ENCODE measurements at regions not wholly inside any gene's neighbourhood (a gene's known extent, or its start where the extent isn't known, plus 50 kb on each side); places are given as distances from the start of the nearest gene placed in this dataset.

DNA sequence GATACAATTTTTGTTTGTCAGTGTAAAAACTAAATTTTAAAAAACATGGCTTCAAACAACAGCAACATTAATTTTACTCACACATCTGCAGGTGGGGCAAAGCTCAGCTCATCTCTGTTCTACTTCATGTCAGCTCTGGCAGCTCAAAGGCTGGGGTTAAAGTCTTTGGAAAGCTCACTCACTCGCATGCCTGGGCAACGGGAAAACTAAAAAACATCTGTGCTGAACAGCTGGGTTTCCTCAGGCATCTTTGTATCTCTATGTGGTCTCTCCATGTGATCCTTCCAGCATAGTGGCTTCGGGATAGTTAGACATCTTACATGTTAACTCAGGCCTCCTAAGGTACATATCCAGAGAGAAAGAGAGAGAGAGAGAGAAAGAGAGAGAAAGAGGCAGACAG is 499.6 kb downstream of the RFPL4B start:
- H3K27me3 ChIP-seq (ENCODE audit: insufficient read depth, poor library complexity, severe bottlenecking), result no peaks in the 10 kb centered on the region
- DNase-seq (ENCODE audit: low read depth in 1 of 2, low spot score in 1 of 2), result no peak
- TF ChIP-seq REST (IDR thresholded peaks at IDR 0.05; ENCODE audit: insufficient replicate concordance, low read depth) (no peak), CTCF (IDR thresholded peaks at IDR 0.05; ENCODE audit: insufficient read depth, low read length) (no peak), POLR2AphosphoS5 (IDR thresholded peaks at IDR 0.05; ENCODE audit: low read depth) (no peak), GABPA (IDR thresholded peaks at IDR 0.05; ENCODE audit: low read depth) (no peak), SPI1 (IDR thresholded peaks at IDR 0.05; ENCODE audit: borderline replicate concordance, low read depth) (no peak)
- H3K27ac ChIP-seq (replicated peaks), result no peak overlapping the region
- no peak overlapping the region for H3K4me3 ChIP-seq (replicated peaks; ENCODE audit: insufficient read depth, low read length)

- TF ChIP-seq REST (IDR thresholded peaks at IDR 0.05; ENCODE audit: insufficient replicate concordance, low read depth), result no peak
- no peak for TF ChIP-seq POLR2AphosphoS5 (IDR thresholded peaks at IDR 0.05; ENCODE audit: low read depth)
- TF ChIP-seq SPI1 (IDR thresholded peaks at IDR 0.05; ENCODE audit: borderline replicate concordance, low read depth), result no peak
- no peak for TF ChIP-seq CTCF (IDR thresholded peaks at IDR 0.05; ENCODE audit: insufficient read depth, low read length)
- no peak for TF ChIP-seq GABPA (IDR thresholded peaks at IDR 0.05; ENCODE audit: low read depth)
- H3K27ac ChIP-seq (replicated peaks), result no peak overlapping the region
- DNase-seq (ENCODE audit: low read depth in 1 of 2, low spot score in 1 of 2), result no peak
- no peaks in the 10 kb centered on the region for H3K27me3 ChIP-seq (ENCODE audit: insufficient read depth, poor library complexity, severe bottlenecking)
- H3K4me3 ChIP-seq (replicated peaks; ENCODE audit: insufficient read depth, low read length), result no peak overlapping the region
Observed at GRCh38 chr6:112851146-112851545, 504.0 kb downstream of the RFPL4B start.

GRCh38 chr6:112853162-112853561 is 506.0 kb downstream of the RFPL4B start:
- Histone ChIP-seq H3K27ac (replicated peaks) (no peak overlapping the region), H3K4me3 (replicated peaks; ENCODE audit: insufficient read depth, low read length) (no peak overlapping the region), H3K27me3 (ENCODE audit: insufficient read depth, poor library complexity, severe bottlenecking) (no peaks in the 10 kb centered on the region)
- DNase-seq (ENCODE audit: low read depth in 1 of 2, low spot score in 1 of 2), result no peak
- TF ChIP-seq CTCF (IDR thresholded peaks at IDR 0.05; ENCODE audit: insufficient read depth, low read length), result no peak

GRCh38 chr6:112863753-112864152 is 516.6 kb downstream of the RFPL4B start:
- TF ChIP-seq REST (IDR thresholded peaks at IDR 0.05; ENCODE audit: insufficient replicate concordance, low read depth), result no peak
- Histone ChIP-seq H3K27me3 (ENCODE audit: insufficient read depth, poor library complexity, severe bottlenecking) (no peaks in the 10 kb centered on the region), H3K4me3 (replicated peaks; ENCODE audit: insufficient read depth, low read length) (no peak overlapping the region), H3K27ac (replicated peaks) (no peak overlapping the region)
- DNase-seq (ENCODE audit: low read depth in 1 of 2, low spot score in 1 of 2), result no peak
